NB4 (cell line): ENCODE measurements at regions not wholly inside any gene's neighbourhood (a gene's known extent, or its start where the extent isn't known, plus 50 kb on each side); places are given as distances from the start of the nearest gene placed in this dataset.

Experiments used
- MYC ChIP-seq: IDR thresholded peaks from 2 replicates; pipeline ENCODE4 v1.6.1; 2011; ENCODE audit warnings: low read depth, low read length
- POLR2A ChIP-seq: IDR thresholded peaks from 2 replicates; pipeline ENCODE4 v1.6.1; 2011; ENCODE audit warnings: mild to moderate bottlenecking; ENCODE audit not compliant: insufficient read length; ENCODE audit errors: extremely low read depth
- TF ChIP-seq, protein P1 (sequence below): IDR thresholded peaks from one replicate; pipeline ENCODE4 v1.5.1; 2012; ENCODE audit warnings: low read depth, low read length
- TF ChIP-seq, protein P2 (sequence below): IDR thresholded peaks from 2 replicates; pipeline ENCODE4 v1.6.1; 2011; ENCODE audit warnings: low read depth, low read length

DNA sequence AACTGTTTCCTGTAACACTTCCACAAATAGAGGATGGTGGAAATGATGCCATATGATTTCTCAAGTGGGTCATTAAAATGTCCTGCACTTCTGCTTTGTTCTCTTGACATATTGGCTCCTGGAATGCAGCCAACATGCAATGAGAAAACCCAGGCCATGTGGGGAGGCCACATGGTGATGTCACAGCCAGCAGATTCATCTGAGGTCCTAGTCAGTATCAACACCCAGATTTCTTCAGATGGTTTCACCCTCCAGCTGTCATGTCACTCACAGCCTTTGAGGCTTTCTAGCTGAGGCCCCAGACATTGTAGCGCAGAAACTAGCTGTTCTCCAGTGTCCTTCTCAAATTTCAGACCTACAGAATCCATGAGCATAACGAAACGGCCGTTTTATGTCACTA, 102.3 kb upstream of the NUPR2 start:
- TF ChIP-seq, protein P1, sequence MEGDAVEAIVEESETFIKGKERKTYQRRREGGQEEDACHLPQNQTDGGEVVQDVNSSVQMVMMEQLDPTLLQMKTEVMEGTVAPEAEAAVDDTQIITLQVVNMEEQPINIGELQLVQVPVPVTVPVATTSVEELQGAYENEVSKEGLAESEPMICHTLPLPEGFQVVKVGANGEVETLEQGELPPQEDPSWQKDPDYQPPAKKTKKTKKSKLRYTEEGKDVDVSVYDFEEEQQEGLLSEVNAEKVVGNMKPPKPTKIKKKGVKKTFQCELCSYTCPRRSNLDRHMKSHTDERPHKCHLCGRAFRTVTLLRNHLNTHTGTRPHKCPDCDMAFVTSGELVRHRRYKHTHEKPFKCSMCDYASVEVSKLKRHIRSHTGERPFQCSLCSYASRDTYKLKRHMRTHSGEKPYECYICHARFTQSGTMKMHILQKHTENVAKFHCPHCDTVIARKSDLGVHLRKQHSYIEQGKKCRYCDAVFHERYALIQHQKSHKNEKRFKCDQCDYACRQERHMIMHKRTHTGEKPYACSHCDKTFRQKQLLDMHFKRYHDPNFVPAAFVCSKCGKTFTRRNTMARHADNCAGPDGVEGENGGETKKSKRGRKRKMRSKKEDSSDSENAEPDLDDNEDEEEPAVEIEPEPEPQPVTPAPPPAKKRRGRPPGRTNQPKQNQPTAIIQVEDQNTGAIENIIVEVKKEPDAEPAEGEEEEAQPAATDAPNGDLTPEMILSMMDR = no peak
- TF ChIP-seq, protein P2, sequence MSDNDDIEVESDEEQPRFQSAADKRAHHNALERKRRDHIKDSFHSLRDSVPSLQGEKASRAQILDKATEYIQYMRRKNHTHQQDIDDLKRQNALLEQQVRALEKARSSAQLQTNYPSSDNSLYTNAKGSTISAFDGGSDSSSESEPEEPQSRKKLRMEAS = peak; percentile 46; the same call in 1 of the 2 replicates
- TF ChIP-seq POLR2A = no peak
- no peak for TF ChIP-seq MYC
